ACHN (cell line): ENCODE measurements at regions not wholly inside any gene's neighbourhood (a gene's known extent, or its start where the extent isn't known, plus 50 kb on each side); places are given as distances from the start of the nearest gene placed in this dataset.

Experiments
- DNase-seq: peaks from one replicate; pipeline ENCODE4 v3.0.0-alpha.2; 2015
- in situ Hi-C: cut with HindIII; loops from 2 replicates; pipeline ENCODE4 v1.10.0; 2017; ENCODE audit warnings: low sequenced_read_pairs, low pct_ligation_motif_present, low pct_unique_long_range_greater_than_20kb

DNA sequence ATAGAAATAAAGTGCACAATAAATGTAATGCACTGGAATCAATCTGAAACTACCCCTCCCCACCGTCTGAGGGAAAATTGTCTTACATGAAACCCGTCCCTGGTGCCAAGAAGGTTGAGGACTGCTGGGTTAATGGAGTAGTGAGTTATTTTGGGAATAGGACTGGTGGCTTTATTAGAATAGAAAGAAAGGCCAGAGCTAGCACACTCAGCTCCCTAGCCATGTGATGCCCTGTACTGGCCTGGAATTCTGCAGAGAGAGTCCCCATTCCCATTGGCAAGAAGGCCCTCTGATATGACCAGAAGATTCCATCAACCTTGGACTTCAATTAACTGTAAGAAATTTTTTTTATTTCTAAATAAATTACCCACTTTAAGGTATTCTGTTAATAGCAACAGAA, 393.5 kb upstream of the PCDH9 start:
- in situ Hi-C loops = no loop called here
- no peak for DNase-seq

DNA sequence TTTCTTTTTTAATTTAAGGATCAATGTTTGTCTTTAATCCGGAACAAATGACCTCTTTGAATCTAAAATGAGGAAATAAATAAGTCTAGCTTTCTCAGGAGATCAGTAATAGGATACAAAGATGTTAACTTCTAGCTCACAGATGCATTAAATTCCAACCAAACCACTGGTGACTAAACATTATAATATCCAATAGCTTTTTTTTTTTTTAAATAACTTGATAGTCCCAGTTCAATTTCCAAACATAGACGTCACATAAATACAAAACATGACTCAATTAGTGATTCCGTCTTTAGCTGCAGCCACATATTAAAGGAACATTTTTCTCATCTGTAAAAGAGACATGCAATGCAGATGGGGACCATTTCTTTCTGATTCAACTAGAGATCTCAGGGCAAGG, 390.5 kb upstream of the PCDH9 start:
- DNase-seq = peak; percentile 31
- in situ Hi-C loops = no loop called here

- DNase-seq = peak; percentile 51
- in situ Hi-C loops = no loop called here
Measured at GRCh38 chr13:67619995-67620380, 389.9 kb upstream of the PCDH9 start.

DNA sequence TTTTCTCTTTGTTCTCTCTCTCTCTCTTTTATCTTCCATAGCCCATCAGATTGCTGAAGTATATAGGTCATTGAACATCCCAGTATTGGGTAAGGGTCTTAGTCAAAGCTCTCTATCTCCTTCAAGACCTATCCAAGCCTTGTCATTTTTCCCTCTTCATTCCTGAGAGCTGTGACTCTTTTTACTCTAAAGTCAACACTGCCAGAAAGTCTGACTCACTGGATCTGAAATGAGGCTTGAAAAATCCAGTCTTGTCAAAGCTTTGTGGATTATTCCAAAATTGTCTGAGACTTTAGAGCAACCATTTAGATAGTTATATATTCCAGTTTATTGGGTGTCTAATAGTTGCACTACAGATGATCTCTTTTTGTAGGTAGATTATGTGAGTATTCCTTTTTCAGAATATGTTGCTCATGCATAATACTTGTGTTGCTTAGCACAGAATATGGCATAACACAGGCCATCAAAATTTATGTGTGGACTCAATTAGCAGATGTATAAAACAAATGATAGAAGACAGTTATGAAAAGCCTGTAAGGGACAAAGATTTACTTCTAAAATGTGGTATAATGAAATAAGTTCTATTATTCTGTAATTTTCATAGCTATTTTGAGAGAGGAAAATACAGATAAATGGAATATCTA, 389.3 kb upstream of the PCDH9 start:
- DNase-seq = peak; percentile 51
- in situ Hi-C loops = no loop called here

GRCh38 chr13:67614579-67614978, 384.4 kb upstream of the PCDH9 start:
- in situ Hi-C loops = no loop called here
- DNase-seq = no peak

DNA sequence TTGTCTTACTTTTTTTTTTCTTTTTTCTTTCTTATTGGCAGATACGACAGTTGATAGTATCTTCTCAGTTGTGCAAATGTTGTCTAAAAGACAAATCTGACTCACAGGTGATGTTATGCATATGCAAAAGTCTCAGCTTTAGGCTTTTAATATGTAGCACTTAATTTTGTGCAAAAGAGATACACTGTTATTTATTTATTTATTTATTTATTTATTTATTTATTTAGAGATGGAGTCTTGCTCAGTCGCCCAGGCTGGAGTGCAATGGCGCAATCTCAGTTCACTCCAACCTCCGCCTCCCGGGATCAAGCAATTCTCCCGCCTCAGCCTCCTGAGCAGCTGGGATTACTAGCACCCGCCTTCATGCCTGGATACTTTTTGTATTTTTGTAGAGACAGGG, 383.9 kb upstream of the PCDH9 start:
- DNase-seq = no peak
- in situ Hi-C loops = no loop called here

- in situ Hi-C loops = no loop called here
- no peak for DNase-seq
Measured at GRCh38 chr13:67588607-67589006, 358.5 kb upstream of the PCDH9 start.

DNA sequence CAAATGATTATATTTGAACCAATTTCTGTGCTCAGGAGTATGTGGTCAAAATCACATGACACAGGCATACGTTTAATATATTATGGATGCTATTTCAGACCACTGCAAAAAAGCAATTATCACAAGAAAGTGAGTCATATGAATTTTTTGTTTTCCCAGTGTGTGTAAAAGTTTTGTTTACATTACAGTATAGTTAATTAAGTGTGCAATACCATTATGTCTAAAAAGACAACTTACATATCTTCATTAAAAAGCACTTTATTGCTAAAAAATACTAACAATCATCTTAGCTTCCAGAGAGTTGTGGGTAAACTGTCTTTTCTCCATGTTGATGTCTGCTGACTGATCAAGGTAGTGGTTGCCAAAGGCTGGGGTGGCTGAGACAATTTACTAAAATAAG, 347.2 kb upstream of the PCDH9 start:
- no peak for DNase-seq
- in situ Hi-C loops = no loop called here

DNA sequence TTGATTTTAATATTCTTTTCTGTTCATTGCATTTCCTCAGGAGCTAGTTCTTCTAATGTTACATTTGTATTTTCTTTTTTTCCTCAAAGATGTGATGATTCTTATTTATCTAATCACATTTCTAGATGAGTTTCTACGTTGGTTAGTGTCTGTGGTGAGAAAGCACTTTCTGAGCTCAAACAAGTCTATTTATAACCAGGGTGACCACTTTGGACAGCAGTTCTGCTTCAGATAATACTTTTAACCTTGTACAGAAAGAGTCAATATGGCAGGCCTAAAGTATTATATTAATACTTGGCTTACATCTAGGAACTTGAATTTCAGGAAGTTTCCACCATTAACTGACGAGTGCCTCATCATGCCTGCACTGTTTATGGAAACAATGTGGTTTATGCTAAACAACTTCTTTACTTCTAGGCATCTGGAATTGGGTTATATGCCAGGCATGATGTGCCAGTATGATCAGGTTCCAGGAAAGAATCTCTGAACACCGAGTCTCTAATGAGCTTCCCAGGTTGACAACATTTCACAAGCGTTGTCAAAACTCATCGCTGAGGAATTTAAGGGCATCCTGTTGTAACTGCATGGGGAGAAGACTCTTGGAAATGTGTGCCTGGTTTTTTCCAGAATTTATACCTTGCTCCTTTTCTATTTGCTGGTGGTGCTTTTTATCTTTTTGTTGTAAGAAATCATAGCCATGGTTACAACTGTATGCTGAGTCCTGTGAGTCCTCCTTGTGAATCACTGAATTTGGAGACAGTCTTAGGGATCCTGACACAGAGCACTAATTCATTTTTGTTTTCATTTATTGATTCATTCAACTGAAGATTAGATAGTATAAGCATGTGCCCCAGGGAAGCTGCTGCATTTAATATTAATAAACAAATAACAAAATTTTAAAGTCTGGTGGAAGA, 344.4 kb upstream of the PCDH9 start:
- in situ Hi-C loops = no loop called here
- DNase-seq = no peak

DNA sequence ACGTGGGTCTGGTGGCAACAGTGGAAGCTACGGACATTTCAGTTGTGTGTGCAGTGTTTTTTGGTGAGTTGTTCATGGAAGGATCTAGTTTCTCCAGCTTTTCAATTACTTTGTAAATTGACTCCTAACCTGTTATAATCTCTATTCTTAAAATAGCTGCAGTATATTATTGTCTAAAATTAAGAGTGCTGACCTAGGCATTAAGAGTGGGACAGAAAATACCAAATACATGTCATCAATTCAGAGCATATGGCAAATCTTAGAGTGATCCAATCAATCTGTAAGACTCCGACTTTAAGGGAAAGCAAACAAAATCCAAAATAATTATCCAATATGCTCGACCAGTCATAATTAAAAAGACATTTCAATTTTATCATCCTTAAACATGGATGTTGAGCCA, 338.1 kb upstream of the PCDH9 start:
- DNase-seq = no peak
- in situ Hi-C loops = no loop called here

DNA sequence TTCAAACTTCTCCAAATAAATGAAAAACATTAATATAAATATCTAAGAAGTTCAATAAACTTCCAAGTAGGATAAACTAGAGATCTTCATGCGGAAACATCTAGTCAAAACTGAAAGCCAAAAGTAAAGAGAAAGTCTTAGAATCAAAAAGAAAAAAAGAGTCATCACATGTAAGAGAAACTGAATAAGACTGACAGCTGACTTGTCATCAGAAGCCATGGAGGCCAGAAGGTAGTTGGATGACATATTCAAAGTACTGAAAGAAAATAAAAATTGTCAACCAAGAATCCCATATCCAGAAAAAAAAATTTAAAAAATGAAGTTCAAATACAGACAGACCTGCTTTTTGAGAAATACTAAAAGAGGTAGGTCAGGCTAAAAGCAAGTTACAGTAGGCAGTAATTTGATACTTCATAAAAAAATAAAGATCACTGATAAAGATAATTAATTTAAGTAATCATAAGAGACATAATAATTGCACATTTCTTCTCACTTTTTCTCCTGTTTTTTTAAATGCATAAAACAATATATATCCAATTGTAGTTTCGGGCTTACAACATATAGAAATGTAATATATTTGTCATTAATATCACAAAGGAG, 327.6 kb upstream of the PCDH9 start:
- DNase-seq = peak; percentile 26
- in situ Hi-C loops = no loop called here

- in situ Hi-C loops = no loop called here
- DNase-seq = no peak
Measured at GRCh38 chr13:67557118-67557517, 327.0 kb upstream of the PCDH9 start.

DNA sequence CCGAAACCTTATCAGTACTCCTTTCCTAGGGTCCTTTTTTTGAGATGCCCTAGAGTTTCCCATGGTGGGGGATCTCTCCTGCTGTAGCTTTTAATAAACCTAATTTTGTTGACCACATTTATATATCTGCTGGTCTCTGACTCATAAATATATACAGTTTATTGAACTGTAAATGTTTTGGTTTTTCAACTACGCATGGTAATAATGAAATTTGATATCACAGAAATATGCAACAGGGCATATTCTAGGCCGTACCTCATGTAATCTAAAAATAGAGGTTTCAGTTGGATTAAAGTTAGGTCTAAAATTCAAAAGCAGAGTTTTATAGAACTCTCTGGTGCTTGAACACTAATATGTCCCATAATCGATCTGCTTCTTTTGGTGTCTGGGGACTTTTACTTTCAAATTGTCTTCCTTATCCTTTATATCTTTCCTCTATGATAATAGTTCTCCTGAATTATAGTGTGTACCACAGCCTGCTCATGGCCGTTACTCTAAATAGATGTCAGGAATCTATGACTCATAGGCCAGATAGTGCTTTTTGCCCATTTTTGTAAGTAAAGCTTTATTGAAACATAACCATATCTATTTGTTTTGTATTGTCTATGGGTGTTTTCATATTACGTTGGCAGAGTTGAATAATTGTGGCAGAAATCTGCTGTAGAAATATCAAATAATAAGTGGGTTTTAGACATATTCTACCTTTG, 324.8 kb upstream of the PCDH9 start:
- no peak for DNase-seq
- in situ Hi-C loops = no loop called here

- DNase-seq = no peak
- in situ Hi-C loops = no loop called here
Measured at GRCh38 chr13:67554286-67554685, 324.1 kb upstream of the PCDH9 start.

DNA sequence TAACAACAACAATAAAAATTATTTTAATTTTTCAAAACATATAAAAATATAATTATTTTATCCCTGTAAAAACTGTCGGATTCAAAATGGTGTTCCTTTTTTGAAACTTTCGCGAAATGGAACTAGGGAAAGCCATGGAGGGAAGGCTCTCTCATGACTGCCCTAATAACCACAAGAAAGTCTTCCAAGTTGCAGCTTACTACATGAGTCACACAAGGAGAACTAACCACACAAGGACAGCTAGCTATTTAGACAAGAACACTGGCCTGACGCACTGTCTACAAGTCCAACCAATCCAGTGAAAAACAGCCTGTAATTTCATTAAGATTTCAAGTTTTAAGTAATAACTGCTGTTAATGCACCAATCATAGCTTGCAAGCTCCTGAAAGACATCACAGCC, 319.2 kb upstream of the PCDH9 start:
- peak; percentile 16 for DNase-seq
- in situ Hi-C loops = no loop called here

DNA sequence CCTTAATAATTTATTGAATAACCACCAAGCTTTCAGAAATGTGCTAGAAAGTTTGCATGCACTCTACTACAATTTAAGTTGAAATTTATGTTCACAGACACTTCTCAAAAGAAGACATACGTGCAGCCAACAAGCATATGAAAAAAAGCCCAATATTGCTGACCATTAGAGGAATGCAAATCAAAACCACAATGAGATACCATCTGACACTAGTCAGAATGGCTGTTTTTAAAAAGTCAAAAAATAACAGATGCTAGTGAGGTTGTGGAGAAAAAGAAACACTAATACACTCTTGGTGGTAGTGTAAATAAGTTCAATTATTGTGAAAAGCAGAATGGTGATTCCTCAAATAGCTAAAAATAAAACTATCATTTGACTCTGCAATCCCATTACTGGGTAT, 308.8 kb upstream of the PCDH9 start:
- no peak for DNase-seq
- in situ Hi-C loops = no loop called here

DNA sequence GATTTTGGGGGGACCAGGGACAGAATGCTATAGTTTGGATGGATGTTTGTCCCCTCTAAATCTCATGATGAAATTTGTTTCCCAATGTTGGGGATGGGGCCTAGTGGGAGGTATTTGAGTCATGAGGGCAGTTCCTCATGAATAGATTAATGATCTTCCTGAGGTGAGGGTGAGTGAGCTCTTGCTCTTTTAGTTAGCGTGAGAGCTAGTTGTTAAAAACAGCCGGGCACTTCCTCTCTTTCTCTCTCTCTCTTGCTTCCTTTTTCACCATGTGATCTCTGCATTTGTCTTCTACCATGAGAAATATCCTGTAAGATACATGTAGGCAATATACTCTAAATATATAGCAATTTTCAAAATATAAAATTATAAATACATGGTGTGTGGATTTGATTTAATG, 290.8 kb upstream of the PCDH9 start:
- DNase-seq = no peak
- in situ Hi-C loops = no loop called here

DNA sequence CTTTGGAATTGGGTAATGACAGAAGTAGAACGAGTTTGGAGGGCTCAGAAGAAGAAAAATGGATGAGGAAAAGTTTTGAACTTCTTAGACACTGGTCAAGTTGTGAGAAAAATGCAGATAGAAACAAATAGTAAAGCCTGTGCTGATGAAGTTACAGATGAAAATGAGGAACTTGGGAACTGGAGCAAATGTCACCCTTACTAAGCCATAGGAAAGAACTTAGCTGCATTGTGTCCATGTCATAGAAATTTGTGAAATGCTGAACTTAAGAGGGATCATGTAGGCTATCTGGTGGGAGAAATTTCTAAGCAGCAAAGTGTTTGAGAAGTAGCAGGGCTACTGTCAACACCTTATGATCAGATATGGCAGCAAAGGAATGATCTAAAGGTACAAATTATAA, 289.2 kb upstream of the PCDH9 start:
- in situ Hi-C loops = no loop called here
- DNase-seq = no peak

DNA sequence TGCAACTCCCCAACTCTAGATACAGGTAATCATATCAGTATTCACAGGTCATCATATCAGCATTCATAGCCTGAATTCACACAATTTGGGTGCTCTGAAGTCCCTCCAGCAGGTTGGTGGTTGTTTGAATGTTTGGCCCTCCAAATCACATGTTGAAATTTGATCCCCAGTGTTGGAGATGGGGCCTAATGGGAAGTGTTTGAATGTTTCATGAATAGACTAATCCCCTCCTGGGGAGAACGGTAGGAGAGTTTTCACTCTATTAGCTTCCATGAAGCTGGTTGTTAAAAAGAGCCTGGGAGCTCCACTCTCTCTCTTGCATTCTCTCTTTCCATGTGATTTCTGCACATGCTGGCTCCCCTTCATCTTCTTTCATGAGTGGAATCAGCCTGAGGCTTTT, 288.6 kb upstream of the PCDH9 start:
- no peak for DNase-seq
- in situ Hi-C loops = no loop called here
